HG02571 (cell line): ENCODE measurements at regions not wholly inside any gene's neighbourhood (a gene's known extent, or its start where the extent isn't known, plus 50 kb on each side); places are given as distances from the start of the nearest gene placed in this dataset.
"Not testable (repeated sequence)": the region's sequence is repeated elsewhere in the genome, so short reads cannot be mapped to it uniquely, and the experiment has no call there.

ENCODE experiments used
- ATAC-seq: cut with Tn5 transposase; IDR thresholded peaks from one replicate; pipeline ENCODE4 v1.9.1; 2021; ENCODE audit warnings: mild to moderate bottlenecking, moderate library complexity; ENCODE audit not compliant: unreplicated experiment

GRCh38 chr12:127158385-127159061, 1108.4 kb upstream of the TMEM132C start:
- no peak for ATAC-seq

GRCh38 chr12:127161466-127161865, 1105.5 kb upstream of the TMEM132C start:
- ATAC-seq: no peak

DNA sequence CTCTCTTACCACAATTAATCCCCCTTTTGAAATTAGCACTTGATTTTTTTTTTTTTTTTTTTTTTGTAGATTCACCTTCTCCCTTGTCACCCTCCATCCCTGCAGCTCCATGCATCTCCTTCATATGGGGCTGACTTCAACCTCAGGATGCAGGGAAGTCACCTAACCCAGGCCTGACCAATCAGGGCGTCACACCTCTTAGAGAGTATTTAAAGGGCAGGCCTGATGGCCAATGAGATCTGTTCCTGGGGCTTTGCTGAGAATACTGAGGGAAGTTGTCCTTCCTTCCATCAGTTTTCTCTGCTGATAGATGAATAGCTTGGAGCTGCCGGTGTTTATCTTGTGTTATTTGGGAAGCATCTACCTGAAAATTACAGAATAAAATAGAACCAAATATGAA, 1104.7 kb upstream of the TMEM132C start:
- ATAC-seq: no peak

DNA sequence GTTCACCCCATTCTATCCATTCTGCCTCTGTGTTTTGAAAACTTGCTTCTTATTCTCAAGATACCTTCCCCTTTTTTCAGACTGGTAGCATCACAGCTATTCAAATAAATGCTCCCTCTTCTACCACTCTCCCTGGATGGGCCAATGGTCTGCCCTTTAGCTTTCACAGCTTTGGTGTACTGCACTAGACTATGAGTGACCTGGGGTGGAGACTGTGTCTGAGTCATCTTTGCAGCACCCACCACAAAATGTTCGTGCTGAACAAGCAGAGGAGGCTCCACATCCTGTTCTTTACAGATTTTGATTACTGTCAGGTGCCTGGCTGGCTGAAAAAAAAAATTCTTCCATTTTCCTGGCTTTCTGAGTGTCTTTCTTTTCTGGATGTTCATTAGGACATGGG, 1104.1 kb upstream of the TMEM132C start:
- no peak for ATAC-seq

DNA sequence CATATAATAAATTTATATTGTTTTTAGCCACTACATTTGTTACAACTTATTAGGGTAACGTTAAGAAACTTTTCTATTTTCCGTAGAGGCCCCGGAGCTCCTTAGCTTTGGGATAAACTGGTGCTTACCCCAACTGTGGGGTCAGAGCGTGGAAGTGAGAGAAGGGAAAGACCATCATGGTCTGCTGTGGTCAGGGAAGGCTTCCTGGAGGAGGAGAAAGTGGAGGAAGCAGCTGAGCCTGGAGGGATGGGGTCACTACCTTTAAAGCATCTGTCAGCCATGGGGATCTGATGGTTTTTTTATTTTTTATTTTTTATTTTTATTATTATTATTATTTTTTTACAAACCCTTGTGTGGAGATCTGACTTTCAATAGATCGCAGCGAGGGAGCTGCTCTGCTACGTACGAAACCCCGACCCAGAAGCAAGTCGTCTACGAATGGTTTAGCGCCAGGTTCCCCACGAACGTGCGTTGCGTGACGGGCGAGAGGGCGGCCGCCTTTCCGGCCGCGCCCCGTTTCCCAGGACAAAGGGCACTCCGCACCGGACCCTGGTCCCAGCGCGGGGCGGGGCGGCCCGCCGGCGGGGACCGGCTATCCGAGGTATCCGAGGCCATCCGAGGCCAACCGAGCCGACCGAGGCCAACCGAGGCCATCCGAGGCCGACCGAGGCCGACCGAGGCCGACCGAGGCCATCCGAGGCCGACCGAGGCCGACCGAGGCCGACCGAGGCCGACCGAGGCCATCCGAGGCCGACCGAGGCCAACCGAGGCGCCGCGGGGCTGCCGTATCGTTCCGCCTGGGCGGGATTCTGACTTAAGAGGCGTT, 1101.2 kb upstream of the TMEM132C start:
- ATAC-seq: no peak

GRCh38 chr12:127169321-127170181, 1097.4 kb upstream of the TMEM132C start:
- no peak for ATAC-seq

DNA sequence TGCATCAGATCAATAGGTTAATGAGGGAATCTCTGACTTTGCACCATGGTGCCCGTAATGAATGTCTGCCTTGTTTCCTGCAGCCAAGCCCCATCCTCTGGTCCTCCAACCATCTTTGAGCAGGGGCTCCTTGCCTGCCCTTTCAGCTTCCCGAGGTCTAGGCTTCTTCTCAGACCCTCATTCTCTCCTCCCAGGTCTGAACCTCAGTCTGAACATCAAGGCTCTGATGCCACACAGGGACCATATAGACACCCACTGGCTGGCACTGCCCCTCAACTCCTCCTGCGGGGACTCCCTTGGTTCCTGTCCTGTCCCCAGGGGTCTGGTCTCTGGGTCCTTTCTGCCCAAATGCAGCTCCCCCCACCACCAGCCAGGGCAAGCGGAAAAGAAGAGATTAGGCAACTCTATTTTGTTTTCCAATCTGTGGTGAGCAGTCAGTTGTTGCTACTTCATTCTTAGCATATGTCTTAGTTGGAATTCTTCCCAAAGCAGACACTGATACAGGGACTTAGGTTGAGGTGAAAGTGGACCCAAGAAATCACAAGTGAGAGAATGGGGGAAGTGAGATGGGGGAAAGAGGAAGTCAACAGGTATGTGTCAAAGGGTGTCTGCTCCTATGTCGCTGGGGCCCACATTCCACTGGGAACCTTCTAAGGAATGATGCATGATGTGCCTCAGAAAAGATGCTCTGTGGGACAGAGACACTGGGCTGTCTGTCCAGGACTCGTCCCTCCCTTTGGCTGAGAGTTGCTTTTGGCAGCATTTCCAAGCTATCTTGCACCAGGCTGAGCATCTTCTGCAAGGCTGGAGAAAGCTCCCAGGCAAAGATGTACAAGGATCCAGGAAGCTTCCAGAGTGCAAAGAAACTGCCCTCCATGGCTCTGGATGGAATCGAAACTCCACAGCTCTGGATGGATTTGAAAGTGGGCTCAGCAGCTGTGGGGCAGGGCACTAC, 1096.5 kb upstream of the TMEM132C start:
- no peak for ATAC-seq

DNA sequence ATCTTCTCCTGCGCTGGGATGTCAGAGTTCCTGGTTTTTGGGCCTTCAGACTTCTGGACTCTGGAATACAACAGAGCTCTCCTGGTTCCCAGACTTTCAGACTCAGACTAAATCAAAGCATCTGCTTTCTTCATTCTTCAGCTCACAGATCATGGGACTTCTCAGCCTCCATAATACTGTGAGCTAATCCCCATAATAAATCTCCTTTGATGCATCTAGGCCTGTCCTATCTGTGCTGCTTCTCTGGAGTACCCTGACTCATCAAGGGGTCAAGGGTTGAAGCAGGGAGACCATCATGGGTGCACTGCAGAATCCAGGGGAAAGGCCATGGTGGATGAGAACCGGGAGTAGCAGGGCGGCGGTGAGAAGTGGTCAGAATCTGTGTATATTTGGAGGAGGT, 1094.1 kb upstream of the TMEM132C start:
- no peak for ATAC-seq

DNA sequence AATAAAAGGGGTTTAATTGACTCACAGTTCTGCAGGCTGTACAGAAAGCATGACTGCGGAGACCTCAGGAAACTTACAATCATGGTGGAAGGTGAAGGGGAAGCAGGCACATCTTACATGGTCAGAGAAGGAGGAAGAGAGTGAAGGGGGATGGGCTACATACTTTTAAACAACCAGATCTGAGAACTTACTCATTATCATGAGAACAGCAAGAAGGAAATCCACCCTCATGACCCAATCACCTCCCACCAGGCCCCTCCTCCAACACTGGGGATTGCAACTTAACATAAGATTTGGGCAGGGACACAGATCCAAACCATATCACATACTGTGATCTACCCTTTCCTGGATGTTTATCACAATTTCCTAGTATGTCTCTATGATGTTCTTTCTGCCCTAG, 1093.0 kb upstream of the TMEM132C start:
- ATAC-seq: not testable (repeated sequence)

DNA sequence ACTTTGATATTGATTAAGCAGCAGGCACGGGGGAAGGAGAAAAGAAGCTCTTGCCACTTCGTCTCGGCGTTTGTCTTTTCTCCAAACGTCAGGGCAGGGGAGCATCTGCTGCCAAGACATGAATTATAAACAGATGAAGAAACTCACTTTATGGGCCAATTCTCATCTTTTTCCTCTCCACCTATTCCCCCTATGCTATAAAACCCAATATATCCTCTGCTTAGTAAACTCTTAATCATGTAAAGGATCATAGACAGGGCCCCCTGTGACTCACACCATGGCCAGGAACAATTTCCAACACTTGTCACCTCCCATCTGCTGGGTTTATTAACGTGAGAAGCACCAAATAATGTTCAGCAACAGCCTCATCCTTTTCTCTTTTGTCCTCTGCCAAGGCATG, 1092.1 kb upstream of the TMEM132C start:
- no peak for ATAC-seq

GRCh38 chr12:127175361-127175760, 1091.6 kb upstream of the TMEM132C start:
- ATAC-seq: no peak

- ATAC-seq: no peak
These were observed 1090.2 kb upstream of the TMEM132C start for GRCh38 chr12:127176804-127177203.

GRCh38 chr12:127178052-127178451, 1088.9 kb upstream of the TMEM132C start:
- ATAC-seq: no peak

- ATAC-seq: no peak
These were observed 1088.5 kb upstream of the TMEM132C start for GRCh38 chr12:127178463-127178862.

GRCh38 chr12:127179176-127179575, 1087.8 kb upstream of the TMEM132C start:
- no peak for ATAC-seq

DNA sequence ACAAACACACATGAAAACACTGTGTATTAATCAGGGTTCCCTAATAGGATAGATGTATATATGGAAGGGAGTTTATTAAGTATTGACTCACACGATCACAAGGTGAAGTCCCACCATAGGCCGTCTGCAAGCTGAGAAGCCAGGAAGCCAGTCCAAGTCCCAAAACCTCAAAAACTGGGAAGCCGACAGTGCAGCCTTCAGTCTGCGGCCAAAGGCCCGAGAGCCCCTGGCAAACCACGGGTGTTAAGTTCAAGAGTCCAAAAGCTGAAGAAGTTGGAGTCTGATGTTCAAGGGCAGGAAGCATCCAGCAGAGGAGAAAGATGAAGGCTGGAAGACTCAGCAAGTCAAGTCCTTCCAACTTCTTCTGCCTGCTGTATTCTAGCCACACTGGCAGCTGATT, 1085.0 kb upstream of the TMEM132C start:
- ATAC-seq: no peak

- ATAC-seq: no peak
These were observed 1077.0 kb upstream of the TMEM132C start for GRCh38 chr12:127189992-127190391.

GRCh38 chr12:127191129-127191528, 1075.8 kb upstream of the TMEM132C start:
- ATAC-seq: no peak

DNA sequence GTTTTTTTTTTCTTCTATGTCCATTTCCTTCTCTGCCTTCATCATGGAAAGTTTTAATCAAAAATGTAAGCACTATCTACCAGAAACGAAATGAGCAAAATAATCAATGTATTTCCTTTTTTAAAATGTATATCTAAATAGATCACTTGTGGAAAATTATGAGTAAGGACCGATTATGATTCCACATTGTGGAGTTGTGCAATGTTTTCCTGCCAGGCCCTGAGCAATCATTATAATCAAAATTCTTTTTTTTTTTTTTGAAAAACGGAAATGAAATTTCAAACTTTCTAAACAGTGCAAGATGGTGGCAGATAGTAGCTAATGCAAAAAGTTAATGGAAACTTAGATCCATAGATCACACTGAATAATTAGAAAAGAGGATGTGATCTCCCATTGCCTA, 1074.6 kb upstream of the TMEM132C start:
- ATAC-seq: no peak

- no peak for ATAC-seq
These were observed 1073.6 kb upstream of the TMEM132C start for GRCh38 chr12:127193341-127193740.
